ENCODE measurements at regions not wholly inside any gene's neighbourhood (a gene's known extent, or its start where the extent isn't known, plus 50 kb on each side); places are given as distances from the start of the nearest gene placed in this dataset.

GRCh38 chr4:115945026-115945425 is 831.6 kb upstream of the NDST4 start:
- no peak overlapping the region for H3K14ac ChIP-seq (replicated peaks; ENCODE audit: low read depth, low read length)
- H4K5ac ChIP-seq (ENCODE audit: low read depth, low read length), result no peak overlapping the region
- H2AK5ac ChIP-seq (ENCODE audit: low read depth, low read length), result no peak overlapping the region
- no peaks in the 10 kb centered on the region for H3K79me1 ChIP-seq (ENCODE audit: low read depth in 1 of 2, low read length in 2 of 2)
- no peak for TF ChIP-seq MAFK (IDR thresholded peaks at IDR 0.05; ENCODE audit: low read depth, low read length)
- TF ChIP-seq CEBPB (IDR thresholded peaks at IDR 0.05; ENCODE audit: low read depth, low read length), result no peak
- TF ChIP-seq ELK1 (IDR thresholded peaks at IDR 0.05; ENCODE audit: borderline replicate concordance, low read depth, low read length), result no peak
- TF ChIP-seq CHD1 (IDR thresholded peaks at IDR 0.05; ENCODE audit: low read depth, low read length), result no peak
- no peak for TF ChIP-seq MXI1 (IDR thresholded peaks at IDR 0.05; ENCODE audit: borderline replicate concordance, low read depth, low read length)
- no peak for TF ChIP-seq NFE2L2 (IDR thresholded peaks at IDR 0.05; ENCODE audit: low read depth, low read length)
- no peak for TF ChIP-seq RFX5 (IDR thresholded peaks at IDR 0.05; ENCODE audit: low read depth, low read length)
- no peak for TF ChIP-seq CTCF (conservative IDR thresholded peaks at IDR 0.05; ENCODE audit: low read depth, low read length)
- no peaks in the 10 kb centered on the region for H3K27me3 ChIP-seq (ENCODE audit: control insufficient read depth, insufficient read depth, low read length)
- DNase-seq, result no peak
- no peak overlapping the region for H2BK20ac ChIP-seq (ENCODE audit: low read depth, low read length)
- no peak overlapping the region for H3K27ac ChIP-seq (ENCODE audit: insufficient read depth, low read length)
- no peak for ATAC-seq (ENCODE audit: low read depth)
- no peak overlapping the region for H4K91ac ChIP-seq (ENCODE audit: insufficient read depth, low read depth, low read length)
- H3K9ac ChIP-seq (ENCODE audit: low read depth, low read length), result no peak overlapping the region
- intact Hi-C loops (cut with micrococcal nuclease), result no loop called here
- dilution Hi-C loops (cut with HindIII; ENCODE audit: low sequenced_read_pairs, unreplicated experiment), result no loop called here
- H2BK15ac ChIP-seq (ENCODE audit: low read depth, low read length), result no peak overlapping the region
- in situ Hi-C loops (cut with MboI; ENCODE audit: low sequenced_read_pairs), result no loop called here
- H3K23ac ChIP-seq (ENCODE audit: low read depth, low read length), result no peak overlapping the region
- H3K4me2 ChIP-seq (ENCODE audit: low read depth, low read length), result no peak overlapping the region
- H3K4me1 ChIP-seq (ENCODE audit: control insufficient read depth, insufficient read depth, low read length), result no peaks in the 10 kb centered on the region
- no peaks in the 10 kb centered on the region for H4K20me1 ChIP-seq (ENCODE audit: insufficient read depth, low read length)
- WGBS, 2 experiments (ENCODE audit: extremely low coverage in 2 of 2, insufficient read length in 1 of 2), result no CpG with 5 or more reads among the region's 3 CpGs
- H3K9me3 ChIP-seq (ENCODE audit: control insufficient read depth, insufficient read depth, low read length), result peaks cover 3% of the 10 kb centered on the region; the same call in 1 of the 2 replicates
- no peak overlapping the region for H2BK120ac ChIP-seq (ENCODE audit: low read depth, low read length)
- ChIA-PET CTCF (no interaction called here), POLR2A (ENCODE audit: unreplicated experiment) (no interaction called here)
- H3K4me3 ChIP-seq (ENCODE audit: insufficient read depth, low read depth, low read length), result no peak overlapping the region
- no peak overlapping the region for H3K4ac ChIP-seq (ENCODE audit: low read depth, low read length)
- H4K8ac ChIP-seq (ENCODE audit: low read depth in 2 of 2, low read length in 2 of 2), result no peak overlapping the region
- H2AFZ ChIP-seq (replicated peaks; ENCODE audit: low read length, poor library complexity), result no peak overlapping the region
- H3K18ac ChIP-seq (ENCODE audit: low read depth, low read length), result no peak overlapping the region
- H2BK5ac ChIP-seq (ENCODE audit: low read depth, low read length, poor library complexity, severe bottlenecking), result no peak overlapping the region
- no peak overlapping the region for H2AK9ac ChIP-seq (replicated peaks; ENCODE audit: low read depth, low read length, poor library complexity)
- H3K36me3 ChIP-seq (ENCODE audit: control insufficient read depth, insufficient read depth, low read length), result no peaks in the 10 kb centered on the region
- H3K56ac ChIP-seq (ENCODE audit: extremely low read depth, insufficient read depth, low read length), result no peak overlapping the region
- H3K9me1 ChIP-seq (ENCODE audit: insufficient read depth, low read length), result no peaks in the 10 kb centered on the region
- BruUV-seq (replicated peaks), result no TSS peak

Measured in IMR-90 (cell line).